ENCODE measurements at regions not wholly inside any gene's neighbourhood (a gene's known extent, or its start where the extent isn't known, plus 50 kb on each side); places are given as distances from the start of the nearest gene placed in this dataset.

DNA sequence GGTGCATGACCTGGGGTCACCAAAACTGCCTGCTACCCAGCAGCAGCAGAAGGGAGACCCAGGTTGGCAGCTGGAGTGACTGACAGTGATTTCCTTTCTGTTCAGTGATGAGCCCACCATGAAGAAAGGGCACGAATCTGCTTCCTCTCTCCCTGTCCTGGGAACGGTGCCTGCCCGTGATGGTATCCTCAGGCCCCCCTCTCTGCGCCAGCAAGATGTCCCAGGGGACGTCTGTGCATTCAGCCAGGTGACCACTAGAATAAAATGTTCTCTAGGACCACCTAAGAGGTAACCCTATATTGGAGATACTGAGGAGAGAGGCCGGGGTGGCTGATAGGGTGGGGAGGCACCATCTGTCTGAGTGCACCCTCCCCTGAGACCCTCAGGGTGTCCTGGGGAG is 294.7 kb downstream of the QKI start:
- TF ChIP-seq, protein P1, sequence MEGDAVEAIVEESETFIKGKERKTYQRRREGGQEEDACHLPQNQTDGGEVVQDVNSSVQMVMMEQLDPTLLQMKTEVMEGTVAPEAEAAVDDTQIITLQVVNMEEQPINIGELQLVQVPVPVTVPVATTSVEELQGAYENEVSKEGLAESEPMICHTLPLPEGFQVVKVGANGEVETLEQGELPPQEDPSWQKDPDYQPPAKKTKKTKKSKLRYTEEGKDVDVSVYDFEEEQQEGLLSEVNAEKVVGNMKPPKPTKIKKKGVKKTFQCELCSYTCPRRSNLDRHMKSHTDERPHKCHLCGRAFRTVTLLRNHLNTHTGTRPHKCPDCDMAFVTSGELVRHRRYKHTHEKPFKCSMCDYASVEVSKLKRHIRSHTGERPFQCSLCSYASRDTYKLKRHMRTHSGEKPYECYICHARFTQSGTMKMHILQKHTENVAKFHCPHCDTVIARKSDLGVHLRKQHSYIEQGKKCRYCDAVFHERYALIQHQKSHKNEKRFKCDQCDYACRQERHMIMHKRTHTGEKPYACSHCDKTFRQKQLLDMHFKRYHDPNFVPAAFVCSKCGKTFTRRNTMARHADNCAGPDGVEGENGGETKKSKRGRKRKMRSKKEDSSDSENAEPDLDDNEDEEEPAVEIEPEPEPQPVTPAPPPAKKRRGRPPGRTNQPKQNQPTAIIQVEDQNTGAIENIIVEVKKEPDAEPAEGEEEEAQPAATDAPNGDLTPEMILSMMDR (IDR thresholded peaks at IDR 0.05; ENCODE audit: low read depth, low read length): no peak
- H3K4me3 ChIP-seq (ENCODE audit: low read depth, low read length): no peak overlapping the region
- no peaks in the 10 kb centered on the region for H3K36me3 ChIP-seq
- no peaks in the 10 kb centered on the region for H3K27me3 ChIP-seq
- peaks cover 10% of the 10 kb centered on the region for H3K4me1 ChIP-seq
- no peak for DNase-seq
- H3K9me3 ChIP-seq: no peaks in the 10 kb centered on the region

DNA sequence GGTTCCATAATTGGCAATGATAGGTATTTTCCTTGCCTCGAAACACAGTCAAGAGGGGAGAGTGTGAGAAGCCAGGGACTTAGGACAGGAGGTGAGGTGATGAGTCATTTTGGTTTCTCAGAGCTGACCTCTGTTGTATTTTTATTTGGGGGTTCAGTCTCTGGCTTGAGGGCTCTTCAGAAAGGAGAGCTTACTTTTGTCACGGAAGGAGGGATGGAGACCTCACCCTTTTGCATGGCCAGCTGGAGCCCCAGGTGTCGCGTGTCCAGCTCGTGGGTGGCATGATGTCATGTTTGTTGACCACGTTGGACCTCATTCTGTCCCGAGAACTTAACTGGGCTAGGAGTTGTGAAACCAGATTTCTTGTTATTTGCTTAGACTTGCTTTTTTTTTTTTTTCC is 293.9 kb downstream of the QKI start:
- H3K27me3 ChIP-seq: no peaks in the 10 kb centered on the region
- DNase-seq: no peak
- H3K36me3 ChIP-seq: no peaks in the 10 kb centered on the region
- TF ChIP-seq, protein P1 (IDR thresholded peaks at IDR 0.05; ENCODE audit: low read depth, low read length): no peak
- H3K9me3 ChIP-seq: no peaks in the 10 kb centered on the region
- H3K4me3 ChIP-seq (ENCODE audit: low read depth, low read length): no peak overlapping the region
- H3K4me1 ChIP-seq: peaks cover 10% of the 10 kb centered on the region

DNA sequence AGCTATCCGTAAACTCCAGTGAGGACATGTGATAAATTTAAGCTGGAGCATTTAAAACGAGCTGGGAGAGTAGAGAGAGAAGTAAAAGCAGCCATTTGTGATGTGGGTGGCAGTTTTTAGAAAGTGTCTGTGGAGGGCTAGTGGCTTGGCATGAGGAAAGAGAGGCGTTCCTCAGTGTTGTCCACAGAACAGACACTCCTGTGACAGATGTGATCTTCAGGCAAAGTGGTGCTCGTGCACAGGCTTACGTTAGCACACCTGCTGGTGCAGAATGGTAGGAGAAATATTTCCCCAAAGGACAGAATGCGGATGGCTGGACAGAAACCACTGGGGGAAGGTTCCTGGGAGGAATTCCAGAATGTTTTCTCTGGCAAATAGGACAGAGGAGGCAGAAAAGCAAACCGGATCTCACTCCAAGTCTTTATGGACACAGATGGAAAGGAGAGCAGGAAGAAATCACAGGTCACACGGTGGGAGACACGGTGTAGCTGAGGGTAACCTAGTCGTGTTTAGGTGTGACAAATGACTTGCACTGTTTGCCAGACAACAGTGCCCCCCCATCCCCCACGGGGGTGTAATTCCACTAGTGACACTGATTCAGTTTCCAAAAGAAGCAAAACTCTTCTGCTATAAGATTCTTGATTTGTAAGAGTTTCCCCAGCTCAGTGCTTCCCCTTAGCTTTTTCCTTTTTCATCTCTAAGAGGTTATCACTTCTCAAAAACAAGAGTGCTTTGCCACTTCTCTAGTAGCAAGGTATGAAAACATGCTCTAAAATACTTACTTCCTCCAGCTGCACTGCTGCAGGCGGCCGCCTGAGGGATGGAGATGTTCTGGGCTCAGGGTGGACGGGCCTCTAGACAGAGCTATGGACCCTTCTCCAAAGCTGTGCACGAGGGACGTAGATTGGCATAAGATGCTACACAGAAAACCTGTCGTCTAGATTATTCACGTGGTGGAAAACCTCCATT is 293.2 kb downstream of the QKI start:
- TF ChIP-seq, protein P1 (IDR thresholded peaks at IDR 0.05; ENCODE audit: low read depth, low read length): 0 out of 2 replicates have a peak, but pooled peaks have one; percentile 4
- Histone ChIP-seq H3K4me1 (peaks cover 8% of the 10 kb centered on the region), H3K36me3 (no peaks in the 10 kb centered on the region), H3K27me3 (no peaks in the 10 kb centered on the region), H3K9me3 (no peaks in the 10 kb centered on the region), H3K4me3 (ENCODE audit: low read depth, low read length) (no peak overlapping the region)
- no peak for DNase-seq

DNA sequence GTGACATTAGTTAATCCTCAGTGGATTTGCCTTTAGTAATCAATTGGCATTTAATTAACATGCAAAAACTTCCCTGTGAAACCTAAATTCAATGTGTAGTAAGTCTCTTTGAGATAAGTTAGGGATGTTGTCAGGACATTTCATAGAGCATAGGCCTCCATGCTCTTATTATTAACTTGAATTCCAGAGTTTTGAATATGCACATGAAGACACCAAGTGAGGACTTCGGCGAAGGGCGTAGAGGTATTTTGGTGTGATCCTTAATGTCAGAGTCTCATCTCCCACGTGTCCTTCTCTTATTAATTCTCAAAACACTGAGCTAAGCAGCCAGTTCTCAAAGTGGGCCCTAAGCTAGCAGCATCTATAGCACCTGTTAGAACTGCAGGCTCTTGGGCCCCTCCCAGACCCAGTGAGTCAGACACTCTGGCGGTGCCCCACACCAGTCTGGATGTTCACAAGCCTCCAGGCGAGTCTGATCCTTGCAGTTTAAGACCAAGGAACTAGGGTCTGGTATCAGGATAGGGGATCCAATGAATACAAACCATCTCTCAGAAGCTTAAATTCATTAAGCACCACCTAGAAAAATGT is 292.1 kb downstream of the QKI start:
- TF ChIP-seq, protein P1 (IDR thresholded peaks at IDR 0.05; ENCODE audit: low read depth, low read length): no peak
- H3K27me3 ChIP-seq: no peaks in the 10 kb centered on the region

DNA sequence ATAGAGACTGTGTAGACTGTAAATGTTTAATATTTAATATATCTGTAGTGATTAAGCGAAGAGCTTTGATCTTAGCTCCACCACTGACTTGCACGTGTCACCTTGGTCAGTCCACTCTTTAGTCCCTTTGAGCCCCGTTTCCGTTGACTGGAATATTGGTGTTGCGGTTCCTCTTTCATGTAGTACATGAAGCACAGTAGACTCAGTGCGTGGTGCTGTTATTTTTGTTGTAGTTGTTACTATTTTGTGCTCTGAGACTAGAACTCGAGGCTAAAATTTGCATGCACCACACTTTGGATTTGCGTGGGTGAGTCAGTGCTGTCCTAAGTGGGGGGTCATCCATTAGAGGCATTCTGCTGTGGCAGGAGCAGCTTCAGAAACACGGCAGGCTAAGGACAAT is 291.4 kb downstream of the QKI start:
- no peak for DNase-seq
- H3K27me3 ChIP-seq: no peaks in the 10 kb centered on the region
- H3K4me1 ChIP-seq: no peaks in the 10 kb centered on the region; the same call in 1 of the 2 replicates
- H3K4me3 ChIP-seq (ENCODE audit: low read depth, low read length): no peak overlapping the region
- TF ChIP-seq, protein P1 (IDR thresholded peaks at IDR 0.05; ENCODE audit: low read depth, low read length): no peak
- no peaks in the 10 kb centered on the region for H3K36me3 ChIP-seq
- H3K9me3 ChIP-seq: no peaks in the 10 kb centered on the region

More for the DNA sequence above, 292.1 kb downstream of the QKI start:
- Histone ChIP-seq H3K4me1 (no peaks in the 10 kb centered on the region; the same call in none of the 2 replicates), H3K9me3 (no peaks in the 10 kb centered on the region), H3K36me3 (no peaks in the 10 kb centered on the region), H3K4me3 (ENCODE audit: low read depth, low read length) (no peak overlapping the region)
- DNase-seq: no peak

DNA sequence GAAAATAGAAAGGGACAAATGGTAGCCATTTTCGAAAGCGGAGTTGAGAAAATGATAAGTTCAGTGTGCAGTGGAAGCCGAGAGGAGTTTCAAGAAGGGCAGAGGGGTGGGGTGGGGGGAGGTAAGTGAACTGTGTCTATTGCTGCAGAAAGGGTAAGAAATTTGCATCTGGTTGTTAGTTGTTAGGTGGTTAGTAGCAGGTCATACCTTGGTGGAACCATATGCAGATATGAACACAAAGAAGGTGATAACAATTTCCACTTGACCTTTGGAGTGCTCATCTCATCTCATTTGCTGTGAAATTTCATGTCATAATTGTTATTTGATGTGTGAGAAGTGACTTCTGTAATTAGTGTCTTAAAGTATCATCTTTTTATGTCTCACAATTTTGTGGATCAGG is 288.2 kb downstream of the QKI start:
- H3K4me3 ChIP-seq (ENCODE audit: low read depth, low read length): no peak overlapping the region
- no peaks in the 10 kb centered on the region for H3K27me3 ChIP-seq
- no peaks in the 10 kb centered on the region for H3K36me3 ChIP-seq
- no peak for DNase-seq
- no peaks in the 10 kb centered on the region for H3K9me3 ChIP-seq
- TF ChIP-seq, protein P1 (IDR thresholded peaks at IDR 0.05; ENCODE audit: low read depth, low read length): no peak
- no peaks in the 10 kb centered on the region; the same call in 1 of the 2 replicates for H3K4me1 ChIP-seq
